Muscle of arm (tissue), 1 donor: ENCODE measurements at regions not wholly inside any gene's neighbourhood (a gene's known extent, or its start where the extent isn't known, plus 50 kb on each side); places are given as distances from the start of the nearest gene placed in this dataset.
A peak's percentile ranks its signal among the peaks of the same experiment; 100 is the strongest.
"Not testable (repeated sequence)": the region's sequence is repeated elsewhere in the genome, so short reads cannot be mapped to it uniquely, and the experiment has no call there.

ENCODE experiments used
- DNase-seq: peaks from one replicate; pipeline ENCODE4 v3.0.0-alpha.2; 2013

- DNase-seq: no peak
Observed at GRCh38 chr6:9186148-9186547, 750.8 kb upstream of the SLC35B3 start.

- no peak for DNase-seq
Observed at GRCh38 chr6:9178071-9178470, 742.7 kb upstream of the SLC35B3 start.

GRCh38 chr6:9173229-9173628 is 737.9 kb upstream of the SLC35B3 start:
- no peak for DNase-seq

- no peak for DNase-seq
Observed at GRCh38 chr6:9172096-9172495, 736.8 kb upstream of the SLC35B3 start.

- DNase-seq: no peak
Observed at GRCh38 chr6:9168669-9169068, 733.3 kb upstream of the SLC35B3 start.

GRCh38 chr6:9161731-9162130 is 726.4 kb upstream of the SLC35B3 start:
- no peak for DNase-seq

- no peak for DNase-seq
Observed at GRCh38 chr6:9159051-9159450, 723.7 kb upstream of the SLC35B3 start.

- DNase-seq: no peak
Observed at GRCh38 chr6:9155836-9156235, 720.5 kb upstream of the SLC35B3 start.

GRCh38 chr6:9143140-9143539 is 707.8 kb upstream of the SLC35B3 start:
- no peak for DNase-seq

GRCh38 chr6:9140951-9141460 is 705.7 kb upstream of the SLC35B3 start:
- peak; percentile 15 for DNase-seq

GRCh38 chr6:9140172-9140571 is 704.8 kb upstream of the SLC35B3 start:
- peak; percentile 18 for DNase-seq

GRCh38 chr6:9139746-9140145 is 704.4 kb upstream of the SLC35B3 start:
- DNase-seq: peak; percentile 4

GRCh38 chr6:9138936-9139335 is 703.6 kb upstream of the SLC35B3 start:
- no peak for DNase-seq

- DNase-seq: no peak
Observed at GRCh38 chr6:9136141-9136822, 700.9 kb upstream of the SLC35B3 start.

- no peak for DNase-seq
Observed at GRCh38 chr6:9131616-9132015, 696.3 kb upstream of the SLC35B3 start.

- DNase-seq: no peak
Observed at GRCh38 chr6:9131201-9131600, 695.9 kb upstream of the SLC35B3 start.

GRCh38 chr6:9128970-9129369 is 693.6 kb upstream of the SLC35B3 start:
- no peak for DNase-seq

- no peak for DNase-seq
Observed at GRCh38 chr6:9126878-9127560, 691.7 kb upstream of the SLC35B3 start.

- not testable (repeated sequence) for DNase-seq
Observed at GRCh38 chr6:9126034-9126433, 690.7 kb upstream of the SLC35B3 start.

- no peak for DNase-seq
Observed at GRCh38 chr6:9121549-9121948, 686.2 kb upstream of the SLC35B3 start.

GRCh38 chr6:9116026-9116425 is 680.7 kb upstream of the SLC35B3 start:
- no peak for DNase-seq

- no peak for DNase-seq
Observed at GRCh38 chr6:9112544-9112943, 677.2 kb upstream of the SLC35B3 start.

- no peak for DNase-seq
Observed at GRCh38 chr6:9103876-9104521, 668.7 kb upstream of the SLC35B3 start.
